8988T (cell line): ENCODE measurements at regions not wholly inside any gene's neighbourhood (a gene's known extent, or its start where the extent isn't known, plus 50 kb on each side); places are given as distances from the start of the nearest gene placed in this dataset.
"Not testable (repeated sequence)": the region's sequence is repeated elsewhere in the genome, so short reads cannot be mapped to it uniquely, and the experiment has no call there.

Experiments
- DNase-seq: peaks from one replicate; pipeline ENCODE4 v3.0.0; 2011

DNA sequence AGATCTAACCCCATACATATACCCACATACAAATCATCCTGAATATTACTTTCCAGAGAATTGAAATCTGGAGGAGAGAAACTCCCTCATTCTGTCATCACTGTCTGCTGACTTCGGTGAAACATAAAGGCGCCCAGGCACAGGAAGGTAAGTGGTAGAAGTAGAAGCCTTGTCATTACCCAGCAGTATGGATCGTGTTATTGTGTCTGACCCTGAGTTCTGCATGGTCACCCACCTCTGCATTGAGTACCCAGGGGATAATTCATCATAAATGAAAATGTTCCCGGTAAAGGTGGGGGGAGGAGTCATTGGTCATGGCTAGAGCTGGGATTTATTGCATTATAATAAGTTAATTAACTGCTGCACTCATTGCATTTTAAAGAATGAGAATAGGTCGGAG, 342.6 kb upstream of the PKN2 start:
- no peak for DNase-seq

DNA sequence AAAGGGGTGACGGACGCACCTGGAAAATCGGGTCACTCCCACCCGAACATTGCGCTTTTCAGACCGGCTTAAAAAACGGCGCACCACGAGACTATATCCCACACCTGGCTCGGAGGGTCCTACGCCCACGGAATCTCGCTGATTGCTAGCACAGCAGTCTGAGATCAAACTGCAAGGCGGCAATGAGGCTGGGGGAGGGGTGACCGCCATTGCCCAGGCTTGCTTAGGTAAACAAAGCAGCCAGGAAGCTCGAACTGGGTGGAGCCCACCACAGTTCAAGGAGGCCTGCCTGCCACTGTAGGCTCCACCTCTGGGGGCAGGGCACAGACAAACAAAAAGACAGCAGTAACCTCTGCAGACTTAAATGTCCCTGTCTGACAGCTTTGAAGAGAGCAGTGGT, 342.0 kb upstream of the PKN2 start:
- not testable (repeated sequence) for DNase-seq

DNA sequence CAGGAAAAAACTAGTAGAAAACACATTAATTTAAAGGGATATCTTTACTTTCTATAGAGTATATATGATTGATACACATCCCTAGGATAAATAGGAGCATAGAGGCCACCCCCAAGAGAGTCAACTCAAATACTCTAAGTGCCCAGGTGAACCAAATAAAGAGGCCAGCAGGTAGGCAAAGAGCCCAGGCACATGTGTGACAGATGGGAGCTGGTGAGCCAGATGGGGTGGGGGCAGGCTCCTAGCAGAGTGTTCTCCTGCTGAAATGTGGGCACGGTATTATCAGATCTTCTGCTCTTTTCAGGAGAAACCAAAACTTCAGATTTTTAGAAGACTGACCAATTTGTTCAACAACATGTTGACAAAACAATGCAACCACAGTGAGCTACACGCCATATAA, 333.4 kb upstream of the PKN2 start:
- DNase-seq, result no peak

DNA sequence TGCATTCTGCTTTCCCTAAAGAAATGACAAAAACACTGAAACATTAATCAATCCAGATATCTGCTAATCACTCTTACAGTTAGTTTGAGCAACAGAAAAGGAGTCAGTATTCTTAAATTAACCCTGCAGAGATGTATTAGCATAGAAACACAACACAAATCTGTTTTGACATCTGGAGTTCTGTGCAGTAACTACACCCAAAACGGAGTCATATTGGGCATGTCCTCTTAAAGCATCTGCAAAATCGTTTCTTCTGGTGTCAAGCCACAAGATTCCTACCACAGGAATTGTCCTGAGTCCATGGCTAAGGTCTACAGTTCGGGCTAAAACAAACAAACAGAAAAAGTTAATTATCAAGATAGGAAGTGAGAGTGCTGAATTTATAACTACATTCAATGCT, 332.1 kb upstream of the PKN2 start:
- no peak for DNase-seq

DNA sequence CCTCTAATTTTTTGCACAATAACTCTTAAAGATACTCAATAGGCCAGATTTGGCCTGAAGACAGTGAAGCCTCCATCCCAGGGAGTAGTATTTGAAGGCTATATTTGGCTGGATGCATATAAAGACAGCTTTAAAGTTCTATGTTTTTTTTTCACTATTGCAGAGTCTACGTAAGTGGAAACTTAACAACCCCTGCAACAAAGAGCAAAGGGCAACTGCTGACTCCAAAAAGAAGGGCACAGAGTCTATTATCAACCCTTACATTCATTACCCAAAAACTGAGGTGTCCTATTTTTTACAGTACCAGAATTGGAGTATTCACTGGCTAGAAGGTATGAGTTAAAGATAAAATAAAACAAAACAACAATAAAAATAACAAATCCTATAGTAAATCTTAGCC, 329.8 kb upstream of the PKN2 start:
- DNase-seq, result no peak

DNA sequence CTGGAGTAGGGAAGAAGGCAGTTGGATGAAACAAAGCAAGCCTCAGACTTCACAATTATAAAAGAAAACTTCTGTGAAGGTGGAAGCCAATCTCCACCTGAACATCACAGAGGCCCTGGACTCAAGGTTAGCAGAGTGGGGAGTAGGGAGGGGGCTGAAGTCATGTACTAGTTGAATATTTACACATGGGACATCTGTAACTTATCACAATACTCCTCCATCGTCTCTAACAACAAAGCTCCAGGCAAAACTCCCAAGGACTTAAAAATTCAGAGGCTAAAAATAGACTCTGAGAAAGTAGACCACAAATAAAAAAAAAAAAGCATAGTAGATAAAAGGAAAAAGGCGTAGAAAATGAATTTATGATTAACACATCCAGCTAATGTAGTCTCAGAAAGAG, 326.3 kb upstream of the PKN2 start:
- no peak for DNase-seq

DNA sequence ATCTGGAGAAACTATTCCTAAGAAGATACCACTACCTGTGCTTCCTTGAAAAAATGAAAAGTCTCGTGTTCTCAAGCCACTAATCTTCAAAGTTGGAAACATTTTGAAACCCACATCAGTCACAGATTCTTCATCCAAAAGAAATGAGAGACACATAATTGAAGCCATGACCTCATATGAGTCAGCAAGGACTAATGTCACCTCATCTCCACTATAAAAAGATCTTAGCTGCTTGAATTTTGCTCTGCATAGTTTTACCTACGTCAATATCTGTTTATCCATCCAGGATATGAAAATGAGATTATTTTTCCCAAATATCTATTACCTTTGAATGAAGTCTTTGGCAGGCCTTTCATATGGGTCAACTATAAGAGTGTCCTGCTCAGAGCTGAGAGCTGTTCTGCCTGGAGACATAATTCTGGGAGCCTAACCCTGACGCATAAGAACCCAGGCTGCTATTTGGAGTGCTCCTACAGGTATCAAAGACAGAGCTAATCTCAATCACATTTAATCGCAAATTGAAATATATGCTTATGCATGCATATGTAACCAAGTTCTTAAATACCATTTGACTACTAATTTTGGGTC, 312.5 kb upstream of the PKN2 start:
- DNase-seq, result no peak

DNA sequence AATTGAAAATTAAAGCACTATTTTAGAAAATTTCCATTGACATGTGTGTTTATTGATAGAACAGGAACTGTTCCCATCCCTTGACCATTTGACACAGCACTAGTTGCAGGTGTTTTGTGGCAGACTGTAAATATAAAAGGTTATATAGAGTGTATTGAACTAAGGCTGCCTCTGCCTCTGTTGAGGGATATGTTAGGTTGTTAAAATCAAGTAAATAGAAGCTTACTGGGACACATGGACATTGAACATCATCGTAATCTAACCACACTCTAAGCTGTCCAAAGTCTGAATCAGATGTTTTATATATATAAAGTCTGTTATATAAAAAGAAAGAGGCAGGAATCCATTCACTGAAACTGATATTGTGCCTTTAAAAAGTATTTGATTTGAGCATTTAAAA, 308.1 kb upstream of the PKN2 start:
- no peak for DNase-seq

DNA sequence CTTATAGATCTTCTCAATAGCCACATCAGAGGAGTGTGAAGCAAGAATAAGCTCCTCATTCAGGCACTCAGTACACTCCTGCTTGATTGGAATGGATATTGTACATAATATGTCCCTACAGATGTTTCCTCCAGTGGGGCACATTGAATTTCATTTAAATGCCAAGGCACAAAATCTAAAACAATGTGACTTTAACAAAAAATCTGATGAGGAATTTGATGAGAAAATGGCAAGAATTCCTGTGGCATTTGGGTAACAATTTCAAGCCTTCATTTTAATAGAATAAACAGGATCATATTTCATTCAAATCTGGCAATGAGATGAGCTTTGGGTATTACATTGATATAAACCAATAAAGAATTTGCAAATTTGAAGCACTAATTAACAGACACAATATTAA, 307.7 kb upstream of the PKN2 start:
- no peak for DNase-seq

DNA sequence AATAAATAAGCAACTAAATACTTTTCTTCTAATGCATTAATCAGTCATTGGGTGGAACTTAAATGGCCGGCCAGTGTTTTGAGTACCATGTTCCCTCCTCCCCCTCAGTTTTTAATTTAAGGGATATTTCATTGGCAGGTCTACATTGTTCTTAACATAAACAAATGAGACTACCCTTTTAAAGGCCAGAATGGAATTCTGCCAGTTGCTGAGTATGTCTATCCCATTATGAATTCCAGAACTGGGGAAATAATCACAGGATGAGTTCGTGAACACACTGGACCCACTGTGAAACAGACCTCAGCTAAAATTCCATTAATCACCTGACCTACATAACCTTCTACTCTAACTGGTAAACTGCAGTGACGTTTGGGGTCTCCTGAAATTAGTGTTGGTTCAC, 305.5 kb upstream of the PKN2 start:
- DNase-seq, result no peak

DNA sequence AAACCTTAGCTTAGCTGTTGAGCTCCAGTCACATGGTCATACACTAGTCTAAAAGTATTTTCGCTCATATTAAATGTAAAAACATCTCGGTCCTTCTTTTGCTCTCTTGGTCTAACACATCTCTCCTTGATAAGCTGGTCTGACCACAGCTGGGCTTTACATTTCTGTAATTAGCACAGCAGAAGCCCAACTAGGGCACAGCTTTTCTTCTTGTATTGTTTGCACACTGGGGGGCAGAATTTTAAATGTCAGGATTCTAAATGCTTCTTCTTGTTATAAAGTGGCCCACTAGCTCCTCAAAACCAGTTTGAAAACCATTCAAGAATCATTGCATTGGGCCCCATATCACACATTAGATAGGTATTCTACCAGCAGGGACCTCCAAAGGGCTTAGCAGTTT, 289.1 kb upstream of the PKN2 start:
- DNase-seq, result no peak

DNA sequence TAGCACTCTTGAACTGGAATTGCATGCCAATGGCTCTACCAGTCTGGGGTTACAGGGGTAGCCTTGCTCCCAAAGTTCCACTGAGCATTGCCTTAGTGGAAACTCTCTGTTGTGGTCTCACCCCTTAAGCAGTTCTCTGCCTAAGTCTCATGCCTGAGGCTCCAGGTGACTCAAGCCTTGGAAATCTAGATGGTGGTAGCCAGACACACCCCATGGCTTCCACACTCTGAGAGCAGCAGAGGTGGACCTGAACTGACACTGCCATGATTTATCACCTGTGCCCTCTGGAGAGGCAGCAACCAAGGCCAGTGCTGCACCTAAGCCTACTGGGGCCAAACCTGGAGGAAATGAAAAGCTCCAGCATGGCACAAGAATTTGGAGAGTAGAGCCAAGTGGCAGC, 285.7 kb upstream of the PKN2 start:
- no peak for DNase-seq

DNA sequence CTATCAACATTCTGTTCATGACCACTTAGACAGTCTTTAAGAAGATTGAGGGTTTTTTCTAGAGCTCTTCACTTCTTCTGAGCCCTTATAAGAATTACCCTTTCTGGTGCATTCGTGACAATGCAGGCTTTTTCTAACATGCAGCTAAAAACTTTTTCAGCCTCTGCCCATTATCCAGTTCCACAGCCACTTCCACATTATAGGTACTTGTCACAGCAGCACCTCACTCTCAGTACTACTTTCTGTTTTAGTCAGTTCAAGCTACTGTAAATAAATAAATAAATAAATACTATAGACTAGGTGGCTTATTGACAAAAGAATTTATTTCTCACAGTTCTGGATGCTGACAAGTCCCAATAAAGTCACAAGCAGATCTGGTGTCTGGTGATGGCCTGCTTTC, 284.4 kb upstream of the PKN2 start:
- no peak for DNase-seq

DNA sequence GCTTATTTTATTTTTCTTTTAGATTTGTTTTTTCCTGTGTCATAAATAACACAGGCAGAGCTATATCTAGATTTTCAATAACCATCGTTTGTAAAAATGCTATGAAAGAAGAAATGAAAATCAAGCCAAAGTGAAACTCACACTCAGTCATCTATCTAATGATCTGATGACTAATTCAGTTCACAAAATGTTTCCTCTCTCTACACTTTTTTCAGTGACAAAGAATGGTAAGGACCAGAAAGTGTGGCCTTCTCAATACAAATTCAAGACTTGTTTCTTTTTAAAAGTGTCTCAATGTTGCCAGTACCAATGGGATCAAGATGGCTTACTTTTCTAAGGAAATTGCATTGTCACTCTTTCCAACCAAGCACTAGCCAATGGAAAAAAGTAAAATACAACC, 282.8 kb upstream of the PKN2 start:
- no peak for DNase-seq

DNA sequence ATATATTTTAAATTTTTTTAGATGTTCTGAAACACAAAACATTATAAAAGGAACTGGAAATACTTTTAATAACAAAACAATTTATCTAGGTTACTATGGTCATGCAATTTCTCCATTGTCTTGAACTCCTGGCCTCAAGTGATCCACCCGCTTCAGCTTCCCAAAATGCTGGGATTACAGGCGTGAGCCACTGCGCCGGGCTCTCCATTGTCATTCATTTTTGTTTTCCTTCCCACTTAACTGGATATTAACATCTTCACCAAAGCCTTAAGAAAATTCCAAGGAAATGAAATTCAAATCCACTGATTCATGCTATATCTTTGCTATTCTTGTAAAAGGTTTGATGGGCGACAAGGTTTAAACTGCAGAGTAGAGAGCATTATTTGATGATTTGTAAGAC, 279.5 kb upstream of the PKN2 start:
- DNase-seq, result no peak

DNA sequence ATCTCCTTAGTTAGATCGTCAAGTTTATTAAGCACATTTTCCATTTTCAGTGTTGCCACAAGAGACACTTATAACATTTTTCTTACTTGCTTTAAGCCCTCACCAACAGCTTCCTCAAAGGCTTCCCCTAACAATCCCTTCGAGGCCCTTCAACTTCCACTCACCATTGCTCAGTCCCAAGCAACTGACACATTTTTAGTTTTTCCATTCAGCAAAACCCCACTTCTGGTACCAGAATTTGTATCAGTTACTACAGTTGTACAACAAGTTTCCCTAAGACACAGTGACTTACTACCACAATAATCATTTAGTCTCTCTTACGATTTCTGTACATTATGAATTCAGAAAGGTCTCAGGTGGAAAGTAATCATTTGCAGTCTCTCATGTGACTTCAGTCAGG, 276.8 kb upstream of the PKN2 start:
- DNase-seq, result no peak

DNA sequence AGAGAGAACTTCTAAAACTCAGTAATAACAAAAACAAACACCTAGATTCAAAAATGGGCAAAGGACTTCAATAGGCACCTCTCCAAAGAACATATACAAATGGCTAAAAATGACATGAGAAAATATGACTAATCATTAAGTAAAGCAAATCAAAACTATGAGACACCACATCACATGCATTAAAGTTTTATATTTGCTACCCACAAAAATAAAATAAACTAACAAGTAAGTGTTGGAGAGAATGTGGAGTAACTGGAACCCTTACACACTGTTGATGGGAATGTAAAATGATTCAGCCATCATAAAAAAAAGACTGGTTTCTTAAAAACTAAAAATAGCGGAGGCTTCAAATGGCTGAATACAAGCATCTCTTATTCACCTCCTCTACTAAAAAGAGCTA, 262.1 kb upstream of the PKN2 start:
- DNase-seq, result no peak

DNA sequence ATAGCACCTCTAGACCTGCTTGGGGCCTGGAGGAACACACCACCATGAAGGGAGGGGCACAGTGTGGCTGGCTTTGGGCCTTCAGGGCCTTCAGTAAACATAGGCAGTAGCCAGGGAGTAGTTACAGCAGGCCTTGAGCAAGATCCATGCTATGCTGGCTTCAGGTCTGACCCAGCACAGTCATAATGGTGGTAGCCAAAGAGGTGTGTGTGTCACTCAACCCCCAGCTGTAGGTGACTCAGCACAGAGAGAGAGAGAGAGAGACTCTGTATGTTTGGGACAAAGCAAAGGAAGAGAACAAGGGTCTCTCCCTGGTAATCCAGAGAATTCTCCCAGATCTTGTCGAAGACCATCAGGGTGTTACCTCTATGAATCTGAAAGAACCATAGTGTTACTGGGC, 250.5 kb upstream of the PKN2 start:
- DNase-seq, result no peak

DNA sequence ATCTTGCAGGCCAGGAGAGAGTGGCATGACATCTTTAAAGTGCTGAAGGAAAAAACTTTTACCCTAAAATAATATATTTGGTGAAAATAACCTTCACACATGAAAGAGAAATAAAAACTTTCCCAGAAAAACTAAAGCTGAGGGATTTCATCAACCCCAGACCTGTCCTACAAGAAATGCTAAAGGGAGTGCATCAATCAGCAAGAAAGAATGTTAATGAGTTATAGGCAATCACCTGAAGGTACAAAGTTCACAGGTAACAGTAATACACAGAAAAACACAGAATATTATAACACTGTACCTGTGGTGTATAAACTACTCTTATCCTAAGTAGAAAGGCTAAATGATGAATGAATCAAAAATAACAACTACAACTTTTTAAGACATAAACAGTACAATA, 249.2 kb upstream of the PKN2 start:
- no peak for DNase-seq

DNA sequence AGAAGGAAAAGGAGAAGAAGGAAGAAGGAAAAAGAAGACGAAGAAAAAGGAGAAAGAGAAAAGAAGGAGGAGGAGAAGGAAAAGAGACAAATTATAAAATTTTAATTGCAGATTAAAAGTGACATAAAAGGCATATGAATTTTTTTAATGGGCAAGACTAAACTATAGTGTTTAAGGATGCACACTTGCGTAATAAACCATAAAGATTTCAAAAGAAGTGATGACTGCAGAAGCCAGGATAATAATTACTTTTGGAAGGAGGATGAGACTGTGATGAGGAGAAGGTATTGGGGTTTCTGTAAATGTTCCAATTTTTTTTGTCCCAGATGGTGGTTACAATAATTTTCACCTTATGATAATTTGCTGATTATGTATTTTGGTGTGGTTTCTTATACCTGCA, 243.1 kb upstream of the PKN2 start:
- DNase-seq, result no peak

DNA sequence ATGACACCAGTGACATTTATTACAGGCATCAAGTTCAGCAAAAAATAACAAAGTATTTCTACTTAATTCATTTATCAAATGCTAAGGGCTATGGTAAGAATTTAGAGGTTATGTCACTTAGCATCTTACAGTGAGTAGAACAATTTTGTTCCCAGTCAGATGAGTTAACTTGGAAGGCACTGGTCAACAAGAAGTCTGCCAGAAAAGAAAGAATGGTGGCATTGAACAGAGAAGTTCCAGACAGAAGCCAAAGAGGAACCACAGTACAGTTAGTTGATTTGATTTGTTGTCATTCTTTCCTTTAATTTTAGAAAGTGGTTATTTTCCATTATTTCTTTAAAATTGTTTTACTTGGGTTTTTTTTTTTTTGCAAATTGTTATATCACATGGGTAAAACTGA, 232.2 kb upstream of the PKN2 start:
- no peak for DNase-seq

DNA sequence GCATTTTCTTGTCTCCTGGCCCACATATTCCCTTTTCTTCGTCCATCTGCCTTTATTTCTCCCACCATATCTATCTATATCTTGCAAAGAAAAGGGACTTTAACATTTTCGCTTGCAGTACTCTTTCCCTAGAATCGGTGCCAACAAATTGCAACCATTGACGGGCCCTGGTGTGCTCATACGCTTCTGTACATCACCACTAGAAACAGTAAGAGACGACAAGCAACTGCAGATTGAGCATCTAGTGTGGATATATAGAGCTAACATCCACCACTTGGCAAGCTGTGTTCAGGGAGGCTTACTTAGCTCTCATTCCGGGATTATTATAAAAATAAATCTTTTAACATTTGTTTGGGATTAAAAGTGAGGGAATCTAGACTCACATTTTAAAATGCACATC, 230.8 kb upstream of the PKN2 start:
- no peak for DNase-seq

DNA sequence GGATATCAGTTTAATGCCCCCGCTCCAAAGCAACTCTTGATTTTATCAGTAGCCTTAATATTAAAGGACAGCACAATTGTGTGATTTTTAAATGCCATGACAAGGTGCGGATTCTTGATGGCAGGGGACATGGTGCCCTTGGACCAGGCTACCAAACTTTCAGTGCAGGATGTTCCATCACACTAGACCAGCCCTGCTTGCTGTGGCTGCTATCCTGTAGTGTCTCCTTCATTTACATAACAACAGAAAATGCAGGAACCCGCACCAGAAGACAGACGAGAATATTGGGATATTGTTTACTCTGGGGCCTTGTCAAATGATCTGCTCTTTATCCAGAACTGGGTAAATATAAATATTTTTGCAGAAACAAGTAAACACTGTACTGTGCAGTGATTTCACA, 229.3 kb upstream of the PKN2 start:
- no peak for DNase-seq

DNA sequence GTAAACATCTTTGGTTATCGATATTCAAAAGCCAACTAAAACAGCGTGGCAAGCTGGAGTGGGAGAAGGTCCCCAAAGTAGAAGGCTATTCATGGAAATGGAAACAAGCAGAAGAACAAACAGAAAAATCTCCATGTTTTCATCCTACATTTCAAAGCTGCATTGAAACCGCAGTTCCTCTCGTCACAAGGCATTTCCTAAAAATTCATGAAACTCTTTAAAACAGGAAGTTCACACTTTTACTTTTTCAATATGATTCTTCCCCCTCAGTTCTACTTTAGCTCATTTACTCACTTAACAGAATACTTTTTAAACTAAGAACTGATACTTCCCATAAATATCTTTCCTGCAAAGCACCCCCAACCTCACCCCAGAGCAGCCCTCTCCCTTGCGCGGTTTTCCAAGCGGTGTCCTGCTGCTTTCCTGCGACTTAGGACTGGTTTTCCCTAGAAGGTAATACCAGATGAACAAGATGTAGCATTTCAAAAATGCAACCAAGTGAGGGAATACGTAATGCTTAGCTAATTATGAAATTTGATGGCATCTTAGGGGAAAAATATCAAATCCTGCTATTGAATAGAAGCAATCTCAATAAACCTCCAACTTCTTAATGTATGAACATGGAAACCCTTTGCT, 228.3 kb upstream of the PKN2 start:
- no peak for DNase-seq

DNA sequence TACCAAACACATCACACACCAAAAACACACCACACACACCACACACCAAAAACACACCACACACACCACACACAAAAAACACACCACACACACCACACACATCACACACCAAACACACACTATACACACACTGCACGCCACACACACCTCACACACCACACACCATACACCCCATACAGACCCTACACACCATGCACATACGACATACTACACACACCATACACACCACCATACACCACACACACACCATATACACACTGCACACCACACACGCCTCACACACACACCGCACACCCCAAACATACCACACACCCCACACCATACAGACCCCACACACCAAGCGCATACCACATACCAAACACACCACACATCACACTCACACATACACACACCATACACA, 226.9 kb upstream of the PKN2 start:
- no peak for DNase-seq

DNA sequence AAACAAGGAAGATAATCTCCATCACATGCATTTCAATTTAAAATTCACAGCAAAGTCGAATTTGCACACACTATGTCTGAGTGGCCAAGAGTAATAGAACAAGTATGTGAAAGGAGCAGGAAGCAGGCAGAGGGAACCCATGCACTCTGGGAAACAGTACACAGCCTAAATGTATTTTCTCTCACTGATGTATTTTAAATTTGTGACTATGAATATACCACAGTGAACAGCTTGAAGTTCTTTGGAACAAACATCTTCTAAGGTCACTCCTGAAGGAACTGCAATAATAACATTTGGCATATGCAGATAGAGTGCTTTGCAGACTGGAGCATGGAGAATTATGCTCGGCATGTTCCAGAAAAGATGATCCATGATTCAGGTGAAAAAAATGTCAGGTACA, 223.1 kb upstream of the PKN2 start:
- no peak for DNase-seq
